GM18508 (cell line): ENCODE measurements at regions not wholly inside any gene's neighbourhood (a gene's known extent, or its start where the extent isn't known, plus 50 kb on each side); places are given as distances from the start of the nearest gene placed in this dataset.

Experiments used
- ATAC-seq: cut with Tn5 transposase; IDR thresholded peaks from one replicate; pipeline ENCODE4 v1.9.1; 2021; ENCODE audit warnings: moderate number of reproducible peaks; ENCODE audit not compliant: insufficient read depth, unreplicated experiment

DNA sequence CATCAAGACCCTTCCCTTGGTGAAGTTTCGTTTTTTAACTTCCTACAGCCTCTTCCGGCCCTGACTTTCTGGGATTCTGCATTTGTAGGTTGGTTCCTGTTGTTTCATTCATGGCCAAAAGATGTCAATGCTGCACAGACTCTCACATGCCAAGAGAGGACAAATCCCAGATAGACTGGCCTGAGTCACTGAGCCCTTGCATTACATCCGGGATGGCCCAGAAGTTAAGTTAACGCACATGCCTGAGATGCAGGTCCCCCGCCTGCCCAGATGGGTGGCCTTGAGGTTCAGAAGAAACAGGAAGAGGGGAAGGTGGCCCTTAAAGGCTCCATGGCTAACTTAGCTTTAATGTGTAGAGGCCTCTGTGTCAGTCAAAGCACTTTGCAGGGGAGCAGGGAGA lies 51.6 kb upstream of the SRGAP3 start:
- no peak for ATAC-seq

DNA sequence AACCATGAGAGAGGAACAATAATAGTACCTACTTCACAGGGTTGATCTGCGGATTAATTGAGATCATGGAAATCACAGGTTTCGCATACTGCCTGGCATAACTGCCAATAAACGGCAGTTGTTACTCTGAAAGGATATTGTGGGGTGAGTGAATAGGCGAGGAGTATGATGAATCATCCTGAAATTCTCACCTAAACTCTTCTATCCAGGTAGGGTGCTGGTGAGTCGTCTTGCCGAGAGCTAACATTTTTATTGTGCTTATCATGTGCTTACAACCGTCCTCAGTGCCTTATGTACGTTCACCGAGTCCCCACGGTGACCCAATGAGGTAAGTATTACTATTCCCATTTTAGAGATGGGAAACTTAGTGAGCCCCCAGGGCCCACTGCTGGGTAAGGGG lies 52.4 kb upstream of the SRGAP3 start:
- ATAC-seq, result no peak

DNA sequence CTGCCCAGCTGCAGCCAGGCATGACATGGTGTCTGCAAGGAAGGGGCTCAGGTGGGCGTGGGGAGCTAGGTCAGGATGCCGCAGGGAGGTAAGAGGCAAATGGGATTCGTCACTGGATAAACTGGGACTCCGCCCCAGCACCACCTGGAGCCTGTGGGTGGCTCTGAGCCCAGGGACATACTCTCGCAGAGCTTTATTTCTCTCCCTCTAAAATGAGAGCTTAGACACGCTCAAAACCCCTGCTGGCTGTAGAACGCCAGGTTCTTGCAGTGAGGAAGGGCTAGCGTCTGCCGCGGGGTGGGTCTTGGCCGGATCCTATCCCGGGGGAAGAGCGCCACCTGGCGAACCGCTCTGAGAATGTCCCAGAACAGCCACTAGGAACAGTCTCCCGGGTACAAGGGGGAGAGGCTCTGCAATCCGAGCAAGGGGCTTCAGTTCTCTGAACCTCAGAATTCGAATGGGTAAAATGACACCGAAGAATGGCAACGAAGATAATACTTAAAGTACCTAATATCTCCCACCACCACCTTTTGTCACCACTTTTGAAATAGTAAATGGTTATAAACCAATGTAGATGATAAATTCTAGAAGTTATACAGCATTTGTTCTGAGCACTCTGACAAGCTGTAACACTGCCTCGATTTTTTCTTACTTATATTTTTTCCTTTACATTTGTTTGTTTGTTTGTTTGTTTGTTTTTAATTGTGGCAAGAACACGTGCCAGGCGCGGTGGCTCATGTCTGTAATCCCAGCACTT lies 53.2 kb upstream of the SRGAP3 start:
- ATAC-seq, result peak; percentile 63

DNA sequence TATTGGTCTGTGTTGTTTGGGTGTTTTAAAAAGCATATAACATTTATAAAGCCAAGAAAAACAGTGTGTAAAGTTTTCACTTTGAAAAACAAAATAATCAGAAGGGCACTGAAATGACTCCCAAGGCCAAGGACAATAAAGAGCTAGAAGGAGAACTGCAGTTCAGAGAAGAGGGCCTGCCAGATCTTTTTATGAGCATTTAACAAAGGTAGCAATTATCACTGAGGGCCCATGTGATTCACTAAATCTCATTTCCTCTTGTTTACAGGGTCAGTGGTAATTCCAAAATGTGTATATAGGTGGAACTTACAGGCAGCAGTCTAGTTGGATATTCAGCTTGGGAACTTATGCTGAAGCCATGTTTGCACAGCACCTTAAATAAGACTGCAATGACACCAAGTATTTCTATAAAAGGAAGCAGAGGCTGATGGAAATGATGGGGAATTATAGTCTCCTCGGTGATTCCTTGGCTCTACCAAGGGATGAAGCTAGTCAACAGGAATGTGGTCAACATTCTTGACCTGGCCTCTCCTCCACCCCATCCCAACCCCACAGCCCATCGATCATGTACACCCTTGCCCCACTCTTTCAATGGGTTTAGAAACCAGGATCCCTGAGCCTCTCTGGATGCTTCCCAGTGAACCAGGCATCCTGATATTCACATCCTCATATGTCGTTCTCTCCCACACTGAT lies 54.4 kb upstream of the THUMPD3 start:
- no peak for ATAC-seq

DNA sequence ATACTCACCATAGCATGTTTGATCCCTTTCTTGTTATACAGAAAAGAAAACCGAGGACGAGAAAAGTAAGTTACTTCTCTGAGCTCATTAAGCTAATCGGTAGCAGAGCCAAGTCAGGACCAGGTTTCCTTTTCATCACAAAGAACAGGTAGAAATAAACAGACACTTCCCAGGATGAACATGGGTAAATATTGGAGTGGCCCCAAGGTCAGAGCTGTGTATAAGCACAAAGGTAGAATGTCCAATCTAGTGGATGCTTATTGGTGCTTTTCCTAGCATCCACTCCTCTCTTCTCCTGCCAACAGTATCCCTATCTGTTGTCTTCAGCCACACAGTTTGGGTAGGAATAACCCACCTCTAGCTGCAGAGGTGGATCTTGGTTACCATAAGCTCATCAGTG lies 52.8 kb upstream of the THUMPD3 start:
- no peak for ATAC-seq

DNA sequence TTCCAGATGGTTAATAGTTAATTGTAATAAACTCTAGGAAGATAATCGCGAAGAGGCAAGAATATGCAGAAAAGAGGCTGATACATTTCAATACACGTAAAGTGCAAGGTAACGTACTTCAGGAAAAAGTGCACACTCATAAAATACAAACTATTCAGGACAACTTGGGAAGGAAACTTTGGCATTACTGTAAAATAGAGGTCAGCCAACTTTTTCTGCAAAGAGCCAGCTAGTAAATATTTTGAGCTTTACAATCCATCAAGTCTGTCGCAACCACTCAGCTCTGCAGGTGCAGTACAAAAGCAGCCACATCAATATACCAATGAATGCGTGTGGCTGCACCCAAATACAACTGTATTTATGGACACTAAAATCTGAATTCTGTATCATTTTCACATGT lies 51.6 kb upstream of the THUMPD3 start:
- ATAC-seq, result no peak
